Hematopoietic multipotent progenitor cell treated with erythropoietin and hydrocortisone succinate and interleukin-3 and kit ligand, for 4 days (in vitro differentiated cells): ENCODE measurements at regions not wholly inside any gene's neighbourhood (a gene's known extent, or its start where the extent isn't known, plus 50 kb on each side); places are given as distances from the start of the nearest gene placed in this dataset.
"Not testable (repeated sequence)": the region's sequence is repeated elsewhere in the genome, so short reads cannot be mapped to it uniquely, and the experiment has no call there.

ENCODE experiments used
- DNase-seq: peaks from one replicate; pipeline ENCODE4 v3.0.0-alpha.2; 2015

DNA sequence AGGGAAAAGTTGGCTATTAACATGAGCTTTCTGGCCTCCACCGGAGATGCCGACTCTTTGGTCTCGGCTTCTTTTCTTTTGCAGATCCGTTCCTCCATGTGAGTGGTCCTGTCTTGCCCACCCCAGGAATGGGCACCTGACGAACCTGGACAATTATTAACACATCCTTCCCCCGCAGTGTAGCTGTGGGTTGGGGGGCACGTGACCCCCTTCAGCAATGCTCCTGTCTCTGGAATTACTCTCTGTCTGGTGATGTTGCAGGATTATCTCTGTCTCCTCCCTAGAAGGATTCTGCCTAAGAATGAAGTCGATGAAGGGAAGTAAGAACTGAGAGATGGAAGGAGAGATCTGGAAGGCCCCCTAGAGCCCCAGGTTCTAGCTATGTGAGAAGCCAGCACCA is 115.2 kb upstream of the NPAS2 start:
- no peak for DNase-seq

DNA sequence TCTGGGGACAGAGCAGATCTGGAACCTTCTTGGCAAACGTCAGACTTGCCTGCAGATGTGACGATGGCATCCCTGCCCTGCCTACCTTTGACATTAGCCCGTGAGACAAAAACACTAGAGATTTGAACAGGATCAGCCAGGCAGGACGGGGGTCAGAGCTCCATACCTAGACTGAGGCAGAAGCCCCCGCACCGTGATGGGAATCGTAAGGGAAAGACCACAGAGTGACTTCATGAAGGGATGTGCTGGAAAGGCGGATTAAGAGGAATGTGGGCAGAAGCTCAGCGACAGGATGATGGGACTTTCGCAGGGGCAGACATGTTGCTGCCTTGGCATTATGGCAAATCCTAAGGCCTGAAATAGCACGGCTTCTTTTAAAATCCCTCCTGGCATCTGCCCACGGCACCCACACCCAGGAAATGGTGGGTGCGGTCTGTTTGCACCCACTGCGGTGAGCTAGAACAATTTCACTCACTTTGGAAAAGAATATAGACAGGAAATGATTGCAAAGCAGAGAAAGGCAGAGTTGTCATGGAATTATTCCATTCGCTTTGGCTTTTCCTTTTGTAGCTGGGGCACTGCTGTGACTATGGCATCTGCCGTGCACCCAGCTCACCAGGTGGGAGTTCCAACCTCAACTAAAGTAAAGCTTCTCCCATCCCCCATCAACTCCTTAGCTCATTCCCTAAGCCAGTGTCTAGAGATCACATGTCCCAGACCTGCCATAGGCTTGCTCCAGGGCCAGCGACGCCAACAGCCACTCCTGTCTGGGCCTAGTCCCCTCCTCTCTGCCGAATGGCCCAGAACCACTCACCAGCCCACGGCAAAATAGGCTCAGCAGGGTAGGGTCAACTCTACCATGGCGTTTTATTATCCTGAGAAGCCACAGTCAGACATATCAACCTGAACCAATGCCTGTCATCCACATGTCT is 112.7 kb upstream of the NPAS2 start:
- no peak for DNase-seq

DNA sequence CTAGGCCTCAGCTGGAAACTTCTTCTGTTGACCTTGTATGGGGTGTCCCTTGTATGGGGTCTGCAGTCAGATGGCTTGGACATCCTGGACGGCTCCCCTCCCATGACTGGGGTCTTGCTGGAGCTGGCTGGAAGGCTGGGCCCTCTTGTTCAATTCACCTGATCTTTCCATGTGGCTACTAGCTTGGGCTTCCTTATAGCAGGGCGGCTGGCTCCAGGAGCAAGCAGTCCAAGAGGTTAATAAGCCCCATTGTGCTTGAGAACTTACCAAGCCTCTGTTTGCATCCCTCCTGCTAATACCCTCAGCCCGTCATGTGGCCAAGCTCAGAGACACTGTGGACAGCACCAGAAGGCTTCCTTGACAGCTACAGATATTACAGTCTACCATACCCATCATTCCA is 111.6 kb upstream of the NPAS2 start:
- no peak for DNase-seq

DNA sequence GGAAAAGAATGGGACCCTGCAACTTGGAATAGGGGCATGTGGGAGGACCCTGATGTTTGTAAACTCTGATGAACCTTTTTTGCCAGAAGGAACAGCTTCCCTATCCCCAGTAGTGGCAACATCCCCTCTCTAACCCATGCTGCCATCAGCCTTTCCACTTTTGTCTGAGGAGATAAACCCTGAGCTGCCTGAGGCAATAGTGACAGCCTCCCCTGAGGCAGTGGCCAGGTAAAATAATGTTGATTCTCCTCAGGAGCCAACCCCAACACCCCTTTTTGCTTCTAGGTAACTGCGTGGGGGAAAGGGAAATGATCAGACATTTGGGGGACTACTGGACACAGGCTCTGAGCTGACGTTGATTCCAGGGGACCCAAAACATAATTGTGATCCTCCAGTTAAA is 106.8 kb upstream of the NPAS2 start:
- DNase-seq: no peak

DNA sequence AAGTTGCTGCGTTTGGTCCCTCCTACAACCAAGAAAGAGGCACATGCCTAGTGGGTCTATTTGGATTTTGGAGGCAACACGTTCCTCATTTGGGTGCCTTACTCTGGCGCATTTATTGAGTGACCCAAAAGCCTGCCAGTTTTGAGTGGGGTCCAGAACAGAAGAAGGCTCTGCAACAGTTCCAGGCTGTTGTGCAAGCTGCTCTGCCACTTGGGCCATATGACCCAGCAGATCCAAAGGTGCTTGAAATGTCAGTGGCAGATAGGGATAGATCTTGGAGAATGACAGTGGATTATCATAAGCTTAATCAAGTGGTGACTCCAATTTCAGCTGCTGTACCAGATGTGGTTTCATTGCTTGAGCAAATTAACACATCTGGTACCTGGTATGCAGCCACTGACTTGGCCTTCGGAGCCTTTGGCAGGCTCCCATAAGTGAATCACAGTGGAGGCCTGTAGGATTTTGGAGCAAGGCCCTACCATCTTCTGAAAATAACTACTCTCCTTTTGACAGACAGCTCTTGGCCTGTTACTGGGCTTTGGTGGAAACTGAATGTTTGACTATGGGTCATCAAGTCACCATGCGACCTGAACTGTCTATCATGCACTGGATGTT is 105.4 kb upstream of the NPAS2 start:
- DNase-seq: not testable (repeated sequence)

DNA sequence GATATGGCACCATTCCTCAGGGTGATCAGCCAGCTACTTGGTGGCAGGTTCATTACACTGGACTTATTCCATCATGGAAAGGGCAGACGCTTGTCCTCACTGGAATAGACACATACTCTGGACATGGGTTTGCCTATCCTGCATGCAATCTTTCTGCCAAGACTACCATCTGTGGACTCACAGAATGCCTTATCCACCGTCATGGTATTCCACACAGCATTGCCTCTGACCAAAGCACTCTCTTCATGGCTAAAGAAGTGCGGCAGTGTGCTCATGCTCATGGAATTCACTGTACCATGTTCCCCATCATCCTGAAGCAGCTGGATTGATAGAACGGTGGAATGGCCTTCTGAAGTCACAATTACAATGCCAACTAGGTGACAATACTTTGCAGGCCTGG is 104.1 kb upstream of the NPAS2 start:
- not testable (repeated sequence) for DNase-seq

DNA sequence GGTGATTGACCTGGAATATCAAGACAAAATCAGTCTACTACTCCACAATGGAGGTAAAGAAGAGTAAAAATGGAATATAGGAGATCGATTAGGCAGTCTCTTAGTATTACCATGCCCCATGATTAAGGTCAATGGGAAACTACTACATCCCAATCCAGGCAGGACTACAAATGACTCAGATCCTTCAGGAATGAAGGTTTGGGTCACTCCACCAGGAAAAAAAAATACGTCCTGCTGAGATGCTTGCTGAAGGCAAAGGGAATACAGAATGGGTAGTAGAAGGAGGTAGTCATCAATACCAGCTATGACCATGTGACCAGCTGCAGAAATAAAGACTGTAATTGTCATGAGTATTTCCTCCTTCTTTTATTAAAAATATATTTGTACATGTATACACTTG is 103.4 kb upstream of the NPAS2 start:
- no peak for DNase-seq

DNA sequence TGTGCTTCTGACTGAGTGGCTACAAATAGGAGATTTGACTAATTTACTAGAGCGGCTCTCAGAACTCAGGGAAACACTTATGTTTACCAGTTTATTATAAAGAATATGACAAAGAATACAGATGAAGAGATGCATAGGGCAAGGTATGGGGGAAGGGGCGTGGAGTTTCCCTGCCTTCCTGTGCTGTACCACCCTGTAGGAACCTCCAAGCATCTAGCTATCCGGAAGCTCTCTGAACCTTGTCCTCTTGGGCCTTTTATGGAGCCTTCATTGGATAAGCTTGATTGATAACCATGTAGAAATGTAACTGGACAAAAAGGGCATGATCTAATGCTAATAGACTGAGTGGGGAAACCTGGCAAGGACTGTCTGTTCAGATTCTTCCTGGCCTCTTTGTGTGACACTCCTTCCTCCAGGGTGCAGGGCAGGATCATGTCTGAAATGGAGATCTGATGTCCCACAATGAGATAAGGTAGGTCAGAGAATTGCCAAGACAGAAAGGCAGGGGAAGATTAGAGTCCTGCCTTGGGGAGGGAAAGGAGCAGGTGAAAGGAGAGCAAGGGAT is 101.8 kb upstream of the NPAS2 start:
- no peak for DNase-seq

DNA sequence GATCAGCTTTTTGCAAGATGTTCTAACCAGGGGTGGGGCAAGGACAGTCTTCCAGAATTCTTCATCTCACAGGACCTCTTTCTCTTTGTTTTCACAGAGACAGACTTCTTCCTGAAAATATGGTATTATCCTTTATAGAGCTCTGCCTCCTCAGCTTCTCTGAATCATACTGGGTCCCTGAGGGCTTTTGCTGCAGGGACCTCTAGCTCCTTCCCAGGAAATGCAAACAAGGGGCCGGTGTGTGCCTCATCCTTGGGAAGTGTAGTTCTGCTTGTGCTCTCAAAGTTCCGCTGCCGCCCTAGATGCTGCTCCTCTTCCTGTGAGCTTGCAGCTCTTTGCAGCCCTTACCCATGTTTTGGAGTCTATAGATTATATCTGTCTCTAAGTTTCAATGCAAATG is 99.5 kb upstream of the NPAS2 start:
- no peak for DNase-seq

DNA sequence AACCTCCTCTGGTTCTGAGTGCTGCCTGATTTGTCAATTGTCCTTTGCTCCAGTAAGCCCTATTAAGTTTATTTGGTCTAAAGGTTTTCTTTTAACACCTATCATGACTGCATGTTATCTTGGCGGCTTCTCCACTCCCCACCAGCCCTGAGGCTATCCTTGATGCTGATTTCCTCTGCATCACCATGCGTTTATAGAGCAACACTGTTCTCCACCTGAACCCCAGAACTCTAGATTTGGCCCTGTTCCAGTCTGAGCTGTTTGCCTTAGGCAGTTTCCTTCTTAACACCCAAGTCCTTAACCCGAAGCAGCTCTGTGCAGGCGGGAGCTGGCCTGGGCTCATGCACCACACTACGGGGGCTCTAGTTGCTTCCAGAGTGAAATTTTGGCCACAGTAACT is 98.2 kb upstream of the NPAS2 start:
- DNase-seq: no peak

DNA sequence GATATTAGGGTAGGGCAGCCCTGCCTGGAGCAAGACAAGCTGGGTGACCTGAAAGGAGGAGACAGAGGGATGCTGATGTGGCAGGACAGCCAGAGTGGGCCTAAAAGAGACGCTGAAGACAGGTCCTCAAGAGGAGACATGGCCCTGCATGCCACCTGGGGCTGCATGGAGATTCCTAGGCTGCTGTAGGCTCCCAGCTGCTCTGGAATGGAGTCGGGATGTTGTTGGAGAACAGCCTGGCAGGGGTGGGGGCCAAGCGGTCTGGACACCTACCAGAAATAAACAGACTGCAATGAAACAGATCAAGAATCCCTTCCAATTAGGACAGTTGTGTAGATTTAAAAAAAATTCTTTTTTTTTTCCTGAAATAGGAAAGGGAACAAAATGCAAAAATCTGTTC is 97.8 kb upstream of the NPAS2 start:
- DNase-seq: no peak

DNA sequence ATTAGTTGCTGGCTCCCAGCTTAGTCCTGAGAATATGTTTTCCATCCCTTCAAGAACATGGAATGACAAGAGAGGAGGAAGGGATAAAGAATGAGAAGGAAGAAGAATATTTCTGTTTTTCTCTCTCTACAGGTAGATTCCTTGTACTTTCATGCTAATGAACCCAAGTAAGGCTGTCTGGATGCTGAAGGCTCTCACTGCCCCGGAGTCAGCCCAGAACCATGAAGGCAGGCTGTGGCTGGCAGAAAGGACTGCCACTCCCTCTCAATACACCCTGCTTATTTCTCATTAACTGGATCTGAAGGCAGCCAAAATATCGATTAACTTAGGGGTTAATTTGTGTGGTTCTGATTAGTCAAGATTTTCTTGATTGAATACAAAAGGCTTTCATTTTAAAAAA is 93.1 kb upstream of the NPAS2 start:
- no peak for DNase-seq

DNA sequence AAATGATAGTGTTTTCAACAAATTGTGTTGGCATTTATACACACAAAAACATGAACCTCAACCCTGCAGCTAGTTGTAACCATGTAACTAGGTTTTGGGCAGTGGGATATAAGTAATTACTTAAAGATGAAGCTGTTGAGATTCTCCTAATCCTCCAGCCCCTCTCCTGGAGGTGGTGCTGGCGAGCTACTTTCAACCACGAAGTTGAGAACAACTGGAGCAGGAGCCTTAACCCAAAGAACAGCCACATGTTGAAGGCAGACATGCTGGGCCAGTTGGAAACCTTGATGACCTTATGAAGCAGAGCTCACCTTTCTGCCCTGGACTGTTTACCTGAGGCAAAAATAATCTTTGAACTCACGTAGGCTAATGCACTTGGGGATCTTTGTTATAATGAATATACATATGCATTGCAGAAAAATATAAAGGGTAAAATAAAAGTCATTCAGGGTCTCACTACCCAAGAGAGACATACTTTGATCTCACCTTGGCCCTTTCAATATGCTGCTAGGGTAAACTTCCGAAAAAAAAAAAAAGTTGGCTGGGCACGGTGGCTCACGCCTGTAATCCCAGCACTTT is 89.6 kb upstream of the NPAS2 start:
- DNase-seq: peak; percentile 67

DNA sequence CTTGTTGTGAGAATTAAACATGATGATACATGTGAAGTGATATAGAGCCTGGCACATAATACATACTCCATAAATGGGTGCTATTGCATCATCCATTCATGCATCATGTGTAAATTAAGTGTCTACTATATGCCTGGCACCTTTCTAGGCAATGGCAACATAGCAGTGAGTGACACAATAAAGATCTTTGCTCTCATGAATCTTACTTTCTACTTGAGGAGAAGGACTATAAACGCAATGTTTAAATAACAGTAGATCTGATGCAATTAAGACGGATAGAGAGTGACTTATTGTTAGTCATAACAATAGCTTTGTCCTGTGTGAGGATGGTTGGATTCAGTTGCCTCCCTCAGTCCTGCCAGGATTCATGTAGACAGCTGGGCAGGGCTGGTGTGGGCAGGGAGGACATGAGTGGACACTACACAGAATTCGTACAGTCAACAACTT is 88.4 kb upstream of the NPAS2 start:
- DNase-seq: no peak

DNA sequence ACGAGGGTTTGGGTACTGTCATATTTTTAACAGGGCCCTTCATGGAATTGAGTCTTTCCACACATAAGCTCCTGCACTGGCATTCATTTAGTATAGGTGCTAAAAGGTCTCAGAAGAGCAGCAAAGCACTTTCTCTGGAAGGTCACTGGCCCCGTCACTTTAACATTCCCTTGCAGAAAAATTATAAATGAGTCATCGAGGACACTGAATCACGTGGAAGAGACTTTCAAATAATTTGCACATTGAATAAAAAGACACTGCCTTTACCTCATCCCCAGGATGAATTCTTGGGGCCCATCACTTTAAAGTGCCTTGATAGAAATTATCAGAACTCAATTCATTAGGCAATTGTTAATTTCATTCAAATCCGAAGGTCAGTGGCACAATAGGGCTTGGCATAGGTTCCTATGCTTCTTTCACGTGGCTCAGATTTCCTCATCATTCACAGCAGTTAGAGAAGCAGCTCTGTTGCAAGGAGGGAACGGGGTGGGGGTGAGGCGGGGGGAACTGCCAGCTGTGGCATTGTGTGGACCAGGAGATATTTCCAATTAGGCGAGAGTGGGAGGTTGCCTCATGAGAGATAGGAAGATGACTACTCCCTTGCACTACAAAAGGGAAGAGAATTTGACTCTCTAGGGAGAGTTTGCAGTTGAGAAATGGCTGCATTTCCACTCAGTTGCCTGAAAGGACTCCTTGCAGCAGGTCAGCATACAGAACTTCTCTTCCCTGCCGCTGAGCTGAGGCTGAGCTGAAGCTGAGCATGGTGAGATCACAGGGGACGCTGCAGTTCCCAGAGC is 86.3 kb upstream of the NPAS2 start:
- no peak for DNase-seq

DNA sequence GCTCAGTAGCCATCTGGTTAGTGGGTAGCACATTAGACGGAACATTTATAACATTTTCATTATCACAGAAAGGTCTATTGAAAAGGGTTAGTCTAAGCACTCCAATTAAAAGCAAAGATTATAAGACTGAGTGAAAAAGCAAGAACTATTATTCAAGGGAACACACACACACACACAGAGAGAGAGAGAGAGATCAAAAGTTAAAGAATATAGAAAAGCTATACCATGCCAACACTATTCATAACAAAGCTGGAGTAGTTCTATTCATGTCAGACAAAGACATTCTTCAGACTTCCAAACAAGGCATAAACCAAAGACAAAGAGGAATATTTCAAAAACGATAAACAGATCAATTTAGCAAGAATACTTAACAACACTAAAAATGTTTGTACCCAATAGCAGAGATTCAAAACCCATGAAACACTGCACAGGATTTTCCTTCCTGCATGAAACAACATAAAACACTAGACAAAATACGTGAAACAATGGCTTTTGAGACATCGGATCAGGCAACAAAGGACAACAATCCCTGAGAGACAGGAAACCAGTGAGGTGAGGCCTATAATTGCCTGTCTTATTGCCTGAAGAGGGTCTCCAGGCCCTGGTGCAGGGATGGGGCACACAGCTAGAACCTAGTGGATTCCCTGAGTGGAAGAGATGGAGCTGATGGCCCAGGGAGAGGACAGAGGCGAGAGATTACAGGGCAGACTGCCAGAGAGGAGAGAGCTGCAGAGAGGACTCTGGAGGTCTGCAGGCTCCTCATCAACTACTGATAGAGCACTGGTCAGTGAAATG is 83.6 kb upstream of the NPAS2 start:
- DNase-seq: no peak

DNA sequence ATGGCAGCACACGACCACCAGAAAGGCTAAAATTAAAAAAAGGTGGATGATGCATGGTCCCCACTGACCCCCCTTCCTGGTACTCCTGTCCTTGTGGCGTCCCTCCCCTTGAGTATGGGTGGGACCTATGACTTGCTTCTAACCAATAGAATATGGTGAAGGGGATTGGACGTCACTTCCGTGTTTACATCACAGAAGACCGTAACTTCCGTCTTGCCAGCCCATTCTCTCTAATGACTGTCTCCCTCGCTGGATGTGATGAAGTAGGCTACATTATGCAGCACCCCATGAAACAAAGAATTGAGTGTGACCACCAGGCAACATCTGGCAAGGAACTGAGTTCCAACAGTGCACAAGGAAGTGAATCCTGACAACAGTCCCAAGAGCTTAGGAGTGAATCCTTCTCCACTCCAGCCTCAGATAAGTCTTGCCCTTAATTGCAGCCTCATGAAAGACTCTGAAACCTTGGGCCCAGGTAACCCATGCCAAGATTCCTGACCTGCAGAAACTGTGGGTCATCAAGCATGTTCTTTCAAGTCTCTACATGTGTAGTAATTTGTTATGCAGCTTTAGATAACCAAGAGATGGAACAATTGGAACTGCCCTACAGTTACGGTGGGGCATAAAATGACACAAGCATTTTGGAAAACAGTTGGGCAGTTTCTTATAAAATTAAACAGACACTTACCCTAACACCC is 80.1 kb upstream of the NPAS2 start:
- DNase-seq: no peak

DNA sequence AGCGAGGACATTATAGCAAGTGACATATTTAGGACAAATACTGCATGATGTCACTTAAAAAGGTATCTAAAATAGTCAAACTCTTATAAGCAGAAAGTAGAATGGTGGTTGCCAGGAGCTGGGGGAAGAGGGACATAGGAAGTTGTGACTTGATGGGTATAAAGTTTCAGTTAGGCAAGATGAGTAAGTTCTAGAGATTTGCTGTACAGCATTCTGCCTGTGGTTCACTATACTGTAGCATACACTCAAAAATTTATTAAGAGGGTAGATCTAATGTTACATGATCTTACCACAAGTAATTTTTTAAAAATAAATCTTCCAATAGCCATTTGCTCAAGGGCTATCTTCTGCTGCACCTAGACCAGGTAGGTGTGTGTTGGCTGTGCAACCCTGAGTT is 78.1 kb upstream of the NPAS2 start:
- no peak for DNase-seq

DNA sequence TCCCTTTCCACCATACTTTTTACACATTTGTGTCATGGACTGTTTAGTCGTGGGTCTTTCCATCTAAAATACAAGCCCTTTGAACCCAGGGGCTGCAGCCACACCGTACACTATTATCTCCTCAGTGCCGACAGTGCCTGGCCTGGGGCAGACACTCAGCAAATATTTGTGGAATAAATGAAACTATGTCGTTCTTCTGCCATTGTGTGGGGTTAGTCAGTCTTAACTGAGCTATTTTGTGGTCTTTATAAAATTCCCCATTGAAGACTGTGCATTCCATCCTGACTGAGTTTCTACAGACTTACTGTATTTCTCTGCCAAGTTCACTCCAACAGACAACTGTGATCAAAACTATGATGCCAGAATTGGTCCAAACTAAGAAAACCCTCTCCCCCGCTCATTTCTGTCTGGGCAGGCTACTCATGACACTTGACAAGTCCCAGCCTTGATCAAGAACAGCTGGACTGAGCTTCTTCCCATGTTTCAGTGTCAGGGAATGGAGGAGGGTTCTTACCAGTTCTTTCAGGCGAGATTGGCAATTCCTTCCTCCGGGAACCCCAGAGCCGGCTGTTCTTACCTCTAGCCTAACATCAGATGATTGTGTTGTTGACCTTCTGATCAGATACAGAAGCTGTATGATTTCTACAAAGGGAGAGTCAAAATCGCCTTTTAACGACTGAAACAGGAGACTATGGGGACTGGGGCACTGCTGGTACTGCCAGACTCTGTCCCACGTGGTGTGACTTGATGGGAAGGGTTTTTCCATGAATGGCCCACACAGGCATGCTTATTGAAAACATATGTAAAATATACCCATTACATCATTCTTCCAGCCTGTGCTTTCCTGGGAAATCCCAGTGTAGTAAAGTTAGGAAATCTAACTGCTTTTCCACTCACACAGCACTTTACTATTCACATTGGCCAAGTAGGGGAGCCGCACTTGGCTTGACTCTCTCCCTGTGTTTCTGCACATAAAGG is 77.4 kb upstream of the NPAS2 start:
- DNase-seq: no peak

DNA sequence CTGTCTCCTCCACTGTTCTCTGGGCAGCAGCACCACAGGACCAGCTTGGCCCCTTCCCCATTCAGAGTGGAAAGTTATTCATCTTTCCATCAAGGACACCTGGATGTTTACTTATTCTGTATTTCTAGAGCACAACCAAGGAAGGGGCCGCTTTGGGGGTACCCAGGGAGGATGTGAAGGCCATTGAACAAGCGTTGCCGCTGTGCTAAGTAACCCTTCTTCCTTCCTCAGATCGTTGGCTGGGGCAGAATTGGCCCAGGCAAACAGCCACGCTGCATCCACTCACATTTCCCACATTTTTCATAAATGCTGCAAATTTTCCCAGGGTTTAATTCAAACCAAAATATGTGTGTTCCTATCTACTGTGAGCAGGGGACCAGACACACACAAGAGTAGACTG is 76.2 kb upstream of the NPAS2 start:
- no peak for DNase-seq
